Ovary (tissue), 3 donors: ENCODE measurements at regions not wholly inside any gene's neighbourhood (a gene's known extent, or its start where the extent isn't known, plus 50 kb on each side); places are given as distances from the start of the nearest gene placed in this dataset.

Experiments used
- CTCF ChIP-seq, 3 donors: fragments of 450-650 bp in 2 of 3; fragments of 200-600 bp in 1 of 3; IDR thresholded peaks; one replicate each; pipeline versions ENCODE4 v1.5.1 to v1.8.0; 2016 to 2022; ENCODE audit warnings: antibody characterized with exemption in 3 of 3, mild to moderate bottlenecking in 1 of 3
- EP300 ChIP-seq: sonication (generic); formaldehyde crosslinking; IDR thresholded peaks from one replicate; pipeline ENCODE4 v1.6.1; 2017; ENCODE audit warnings: antibody characterized with exemption
- donor health status: DM: no; HTN: no; CAD: no.

- TF ChIP-seq CTCF (IDR thresholded peaks at IDR 0.05), result no peak
- TF ChIP-seq EP300, result no peak
Measured at GRCh38 chr17:5962371-5962770, 107.8 kb upstream of the WSCD1 start.
